PFSK-1 (cell line): ENCODE measurements at regions not wholly inside any gene's neighbourhood (a gene's known extent, or its start where the extent isn't known, plus 50 kb on each side); places are given as distances from the start of the nearest gene placed in this dataset.

ENCODE experiments used
- REST ChIP-seq, 2 experiments: IDR thresholded peaks; 2 replicates each; pipeline versions ENCODE4 v1.6.1 to v1.8.0; 2011 to 2012; ENCODE audit warnings: low read depth in 2 of 2, low read length in 2 of 2, control low read depth in 1 of 2, inconsistent platforms in 1 of 2, mild to moderate bottlenecking in 1 of 2, moderate library complexity in 1 of 2; ENCODE audit not compliant: insufficient read depth in 1 of 2
- TAF1 ChIP-seq: IDR thresholded peaks from 2 replicates; pipeline ENCODE4 v1.6.1; 2012; ENCODE audit warnings: low read length, control low read depth, borderline replicate concordance; ENCODE audit not compliant: insufficient read depth

GRCh38 chr18:73924836-73925235 is 222.8 kb downstream of the FBXO15 start:
- TF ChIP-seq REST (IDR thresholded peaks at IDR 0.05; ENCODE audit: insufficient read depth in 1 of 2, low read depth in 2 of 2, low read length in 2 of 2) (no peak), TAF1 (no peak)
